Tibial artery (tissue), 4 donors: ENCODE measurements at regions not wholly inside any gene's neighbourhood (a gene's known extent, or its start where the extent isn't known, plus 50 kb on each side); places are given as distances from the start of the nearest gene placed in this dataset.

Source experiments
- DNase-seq, 2 donors: peaks; one replicate each; pipeline ENCODE4 v3.0.0-alpha.2; 2019
- H3K27ac ChIP-seq, 2 donors: fragments of 200-600 bp; sonication (generic) in 1 of 2; 1 replicate in 1 of 2; 2 replicates in 1 of 2; pipeline ENCODE4 v1.5.1; 2018 to 2019; ENCODE audit warnings: mild to moderate bottlenecking in 1 of 2
- H3K27me3 ChIP-seq, 2 donors: fragments of 200-600 bp; sonication (generic) in 1 of 2; one replicate each; pipeline versions ENCODE4 v1.5.1 to v1.6.0; 2016 to 2019
- H3K36me3 ChIP-seq, 3 donors: fragments of 200-600 bp; sonication (generic) in 2 of 3; one replicate each; pipeline ENCODE4 v1.5.1; 2016 to 2019; ENCODE audit warnings: mild to moderate bottlenecking in 2 of 3
- H3K4me1 ChIP-seq, 4 donors: fragments of 200-600 bp; sonication (generic) in 2 of 4; 1 replicate in 3 of 4; 2 replicates in 1 of 4; pipeline ENCODE4 v1.5.1; 2016 to 2019
- H3K4me3 ChIP-seq, 2 donors: fragments of 200-600 bp; sonication (generic) in 1 of 2; 1 replicate in 1 of 2; 2 replicates in 1 of 2; pipeline ENCODE4 v1.5.1; 2018 to 2019; ENCODE audit warnings: mild to moderate bottlenecking in 2 of 2
- H3K9me3 ChIP-seq, 3 donors: fragments of 200-600 bp; sonication (generic) in 1 of 3; one replicate each; pipeline ENCODE4 v1.5.1; 2016 to 2019
- intact Hi-C: fragments of 100-400 bp; cut with DNase I; formaldehyde crosslinking; loops from one replicate; pipeline ENCODE4 v1.15.0; 2023; ENCODE audit warnings: low total_unique reads
- TF ChIP-seq, protein P1 (sequence below), 2 experiments: fragments of 200-600 bp in 1 of 2; fragments of 450-650 bp in 1 of 2; IDR thresholded peaks; one replicate each; pipeline ENCODE4 v1.5.1; 2017 to 2019; ENCODE audit warnings: antibody characterized with exemption in 2 of 2, mild to moderate bottlenecking in 1 of 2, moderate library complexity in 1 of 2

GRCh38 chr4:182145334-182145905 is 97.8 kb upstream of the TENM3 start:
- no peak for DNase-seq
- intact Hi-C loops: no loop called here
- Histone ChIP-seq H3K4me3 (no peak overlapping the region), H3K27me3 (peaks cover 3 to 62% of the 10 kb centered on the region in 2 donors), H3K4me1 (peaks cover 0 to 26% (median 19%) of the 10 kb centered on the region in 4 donors), H3K36me3 (no peaks in the 10 kb centered on the region), H3K27ac (no peak overlapping the region), H3K9me3 (no peaks in the 10 kb centered on the region)
- TF ChIP-seq, protein P1, sequence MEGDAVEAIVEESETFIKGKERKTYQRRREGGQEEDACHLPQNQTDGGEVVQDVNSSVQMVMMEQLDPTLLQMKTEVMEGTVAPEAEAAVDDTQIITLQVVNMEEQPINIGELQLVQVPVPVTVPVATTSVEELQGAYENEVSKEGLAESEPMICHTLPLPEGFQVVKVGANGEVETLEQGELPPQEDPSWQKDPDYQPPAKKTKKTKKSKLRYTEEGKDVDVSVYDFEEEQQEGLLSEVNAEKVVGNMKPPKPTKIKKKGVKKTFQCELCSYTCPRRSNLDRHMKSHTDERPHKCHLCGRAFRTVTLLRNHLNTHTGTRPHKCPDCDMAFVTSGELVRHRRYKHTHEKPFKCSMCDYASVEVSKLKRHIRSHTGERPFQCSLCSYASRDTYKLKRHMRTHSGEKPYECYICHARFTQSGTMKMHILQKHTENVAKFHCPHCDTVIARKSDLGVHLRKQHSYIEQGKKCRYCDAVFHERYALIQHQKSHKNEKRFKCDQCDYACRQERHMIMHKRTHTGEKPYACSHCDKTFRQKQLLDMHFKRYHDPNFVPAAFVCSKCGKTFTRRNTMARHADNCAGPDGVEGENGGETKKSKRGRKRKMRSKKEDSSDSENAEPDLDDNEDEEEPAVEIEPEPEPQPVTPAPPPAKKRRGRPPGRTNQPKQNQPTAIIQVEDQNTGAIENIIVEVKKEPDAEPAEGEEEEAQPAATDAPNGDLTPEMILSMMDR (IDR thresholded peaks at IDR 0.05): no peak

GRCh38 chr4:182147391-182147790 is 95.8 kb upstream of the TENM3 start:
- Histone ChIP-seq H3K27me3 (peaks cover 3 to 44% of the 10 kb centered on the region in 2 donors), H3K9me3 (no peaks in the 10 kb centered on the region)

DNA sequence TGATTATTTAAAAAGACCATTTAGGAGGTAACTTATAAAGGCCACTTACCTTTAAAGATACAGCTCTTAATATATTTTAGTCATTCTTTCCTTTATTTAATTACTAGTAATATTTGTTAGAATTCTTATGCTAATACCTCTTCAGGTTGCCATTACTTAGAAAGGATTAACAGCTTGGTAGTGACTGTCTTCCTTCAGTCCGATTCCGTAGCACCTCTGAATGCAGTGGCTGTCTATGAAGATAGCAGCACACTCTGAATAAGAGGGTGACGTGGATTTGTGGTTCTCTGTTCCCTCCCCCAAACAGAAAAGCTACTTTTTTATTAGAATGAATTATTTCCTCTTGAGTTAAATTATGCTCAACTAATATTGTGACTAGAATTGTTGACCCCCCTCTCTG is 92.6 kb upstream of the TENM3 start:
- Histone ChIP-seq H3K4me3 (no peak overlapping the region), H3K4me1 (no peaks in the 10 kb centered on the region), H3K27ac (no peak overlapping the region), H3K27me3 (peaks cover 0 to 13% of the 10 kb centered on the region in 2 donors), H3K9me3 (no peaks in the 10 kb centered on the region), H3K36me3 (no peaks in the 10 kb centered on the region)
- intact Hi-C loops: no loop called here
- TF ChIP-seq, protein P1 (IDR thresholded peaks at IDR 0.05): no peak
- DNase-seq: no peak

More at GRCh38 chr4:182147391-182147790, 95.8 kb upstream of the TENM3 start:
- TF ChIP-seq, protein P1 (IDR thresholded peaks at IDR 0.05): no peak
- Histone ChIP-seq H3K4me1 (peaks cover 0 to 26% (median 18%) of the 10 kb centered on the region in 4 donors), H3K36me3 (no peaks in the 10 kb centered on the region), H3K4me3 (no peak overlapping the region), H3K27ac (no peak overlapping the region)
- no peak for DNase-seq
- intact Hi-C loops: no loop called here

DNA sequence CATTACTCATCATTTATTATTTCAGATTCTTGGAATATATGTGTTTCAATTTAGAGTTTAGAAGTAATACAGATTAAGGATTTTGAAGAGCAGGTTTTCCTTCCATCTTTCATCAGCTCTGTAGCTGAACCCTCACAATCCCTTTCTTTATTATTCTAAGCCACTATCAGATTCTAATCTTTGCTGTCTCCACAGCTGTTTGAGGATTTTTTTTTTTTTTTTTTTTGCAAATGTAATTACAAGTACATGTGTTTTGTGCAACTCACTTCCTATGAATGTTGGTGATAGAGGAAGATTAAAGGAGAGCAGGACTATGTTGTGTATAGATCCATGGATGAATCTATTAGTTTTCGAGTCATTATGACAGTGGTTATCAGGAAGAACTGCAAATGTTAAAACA is 87.4 kb upstream of the TENM3 start:
- no peak for DNase-seq
- peaks cover 0 to 6% of the 10 kb centered on the region in 2 donors for H3K27me3 ChIP-seq
- H3K27ac ChIP-seq: no peak overlapping the region
- no peaks in the 10 kb centered on the region for H3K36me3 ChIP-seq
- H3K9me3 ChIP-seq: no peaks in the 10 kb centered on the region
- intact Hi-C loops: no loop called here
- TF ChIP-seq, protein P1 (IDR thresholded peaks at IDR 0.05): no peak
- H3K4me1 ChIP-seq: no peaks in the 10 kb centered on the region
- H3K4me3 ChIP-seq: no peak overlapping the region

DNA sequence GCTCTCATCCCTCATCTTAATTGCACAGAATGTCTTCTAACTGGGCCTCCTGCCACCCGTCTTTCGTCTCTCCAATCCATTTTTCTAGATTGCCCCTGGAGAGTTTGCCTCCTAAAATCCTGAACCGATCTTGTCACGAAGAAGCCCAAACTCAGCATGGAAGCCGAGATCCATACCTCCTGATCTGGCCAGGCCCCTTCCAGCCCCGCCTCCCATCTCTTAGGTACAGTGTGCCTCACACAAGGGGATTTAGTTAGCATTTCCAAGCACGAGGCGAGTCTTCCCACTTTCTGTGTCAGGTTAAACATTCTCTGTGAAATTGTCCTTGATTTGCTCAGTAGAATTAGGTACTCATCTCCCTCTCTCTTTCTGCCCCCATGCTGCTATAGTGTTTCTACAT is 80.0 kb upstream of the TENM3 start:
- TF ChIP-seq, protein P1 (IDR thresholded peaks at IDR 0.05): no peak
- Histone ChIP-seq H3K36me3 (no peaks in the 10 kb centered on the region), H3K9me3 (no peaks in the 10 kb centered on the region), H3K4me3 (no peak overlapping the region), H3K27me3 (no peaks in the 10 kb centered on the region), H3K4me1 (no peaks in the 10 kb centered on the region), H3K27ac (no peak overlapping the region)
- no peak for DNase-seq
- intact Hi-C loops: no loop called here

DNA sequence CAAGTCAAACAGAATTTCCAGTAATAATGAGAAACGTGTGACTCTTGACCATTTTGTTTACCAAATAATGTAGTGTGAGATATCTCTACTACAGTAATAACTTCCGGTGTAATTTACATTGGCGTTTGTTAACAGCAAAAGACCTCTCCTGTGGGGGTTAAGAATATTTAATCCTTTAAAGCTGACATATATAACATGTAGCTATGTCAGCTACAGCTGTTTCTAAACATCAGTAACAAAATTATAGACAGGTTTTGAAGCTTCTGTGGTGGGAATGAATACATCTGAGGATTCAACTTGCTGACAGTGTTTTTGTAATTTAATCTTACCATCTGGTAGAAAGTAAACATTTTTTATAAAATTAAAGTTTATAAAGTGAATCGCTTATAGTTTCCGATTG is 73.6 kb upstream of the TENM3 start:
- no peak overlapping the region for H3K4me3 ChIP-seq
- H3K9me3 ChIP-seq: no peaks in the 10 kb centered on the region
- no peaks in the 10 kb centered on the region for H3K36me3 ChIP-seq
- no peaks in the 10 kb centered on the region for H3K27me3 ChIP-seq
- TF ChIP-seq, protein P1 (IDR thresholded peaks at IDR 0.05): no peak
- intact Hi-C loops: no loop called here
- no peak for DNase-seq
- H3K4me1 ChIP-seq: no peaks in the 10 kb centered on the region
- no peak overlapping the region for H3K27ac ChIP-seq
